HCT116 (cell line): ENCODE measurements at regions not wholly inside any gene's neighbourhood (a gene's known extent, or its start where the extent isn't known, plus 50 kb on each side); places are given as distances from the start of the nearest gene placed in this dataset.

Experiments
- CBX3 ChIP-seq: IDR thresholded peaks from 2 replicates; pipeline ENCODE4 v1.6.1; 2012; ENCODE audit warnings: low read depth
- CEBPB ChIP-seq: IDR thresholded peaks from 2 replicates; pipeline ENCODE4 v1.6.1; 2012; ENCODE audit warnings: low read depth
- EZH2 ChIP-seq: fragments of 200-600 bp; sonication (generic); IDR thresholded peaks from 2 replicates; pipeline ENCODE4 v1.6.1; 2017; ENCODE audit warnings: antibody characterized with exemption, mixed run types
- POLR2A ChIP-seq: IDR thresholded peaks from 2 replicates; pipeline ENCODE4 v1.7.0; 2011; ENCODE audit warnings: borderline replicate concordance; ENCODE audit not compliant: insufficient read depth, insufficient read length; ENCODE audit errors: extremely low read depth
- SIN3A ChIP-seq: IDR thresholded peaks from 2 replicates; pipeline ENCODE4 v1.6.1; 2012; ENCODE audit warnings: low read depth
- SRF ChIP-seq: IDR thresholded peaks from 2 replicates; pipeline ENCODE4 v1.6.1; 2012; ENCODE audit warnings: low read depth
- TCF7L2 ChIP-seq: IDR thresholded peaks from 2 replicates; pipeline ENCODE4 v1.7.0; 2011; ENCODE audit warnings: borderline replicate concordance, inconsistent platforms; ENCODE audit not compliant: insufficient read depth, insufficient read length; ENCODE audit errors: extremely low read depth
- YY1 ChIP-seq: IDR thresholded peaks from 2 replicates; pipeline ENCODE4 v1.6.1; 2011; ENCODE audit warnings: low read length, low read depth, moderate library complexity, mild to moderate bottlenecking; ENCODE audit not compliant: insufficient replicate concordance; ENCODE audit errors: extremely low read depth
- ZFX ChIP-seq: fragments of 450-650 bp; IDR thresholded peaks from 2 replicates; pipeline ENCODE4 v1.6.1; 2017
- TF ChIP-seq, protein P1 (sequence below), 3 experiments: fragments of 200-600 bp in 1 of 3; sonication (generic) in 1 of 3; IDR thresholded peaks in 2 of 3; conservative IDR thresholded peaks in 1 of 3; 2 replicates each; pipeline ENCODE4 v1.5.1; 2012 to 2017; ENCODE audit warnings: low read depth in 2 of 3, low read length in 2 of 3, antibody characterized with exemption in 1 of 3, borderline replicate concordance in 1 of 3, control low read depth in 1 of 3, mild to moderate bottlenecking in 1 of 3, mixed read lengths in 1 of 3, mixed run types in 1 of 3, moderate library complexity in 1 of 3; ENCODE audit not compliant: insufficient read depth in 1 of 3
- TF ChIP-seq, protein P2 (sequence below): IDR thresholded peaks from 2 replicates; pipeline ENCODE4 v1.6.1; 2012
- TF ChIP-seq, protein P3 (sequence below): IDR thresholded peaks from 2 replicates; pipeline ENCODE4 v1.6.1; 2012; ENCODE audit warnings: low read depth

DNA sequence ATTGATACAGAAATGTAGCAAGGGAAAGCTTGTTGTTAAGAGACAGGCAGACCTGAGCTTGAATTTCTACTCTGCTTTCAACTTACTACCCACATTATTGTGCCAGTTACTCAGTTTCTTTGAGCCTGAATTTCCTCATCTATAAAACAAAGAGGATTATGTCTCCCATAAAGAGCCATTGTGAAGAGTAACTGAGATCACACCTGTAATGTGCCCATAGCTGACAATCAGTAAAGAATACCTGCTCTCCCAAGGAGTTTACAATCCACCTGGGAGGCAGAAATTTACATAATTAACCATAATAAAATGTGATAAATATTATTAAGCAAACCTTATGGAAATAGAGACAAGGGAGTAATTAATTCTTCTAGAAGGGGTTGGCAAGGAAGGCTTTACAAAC lies 204.9 kb downstream of the EPM2A start:
- no peak for TF ChIP-seq CBX3
- no peak for TF ChIP-seq EZH2
- TF ChIP-seq SIN3A, result no peak
- TF ChIP-seq, protein P1, sequence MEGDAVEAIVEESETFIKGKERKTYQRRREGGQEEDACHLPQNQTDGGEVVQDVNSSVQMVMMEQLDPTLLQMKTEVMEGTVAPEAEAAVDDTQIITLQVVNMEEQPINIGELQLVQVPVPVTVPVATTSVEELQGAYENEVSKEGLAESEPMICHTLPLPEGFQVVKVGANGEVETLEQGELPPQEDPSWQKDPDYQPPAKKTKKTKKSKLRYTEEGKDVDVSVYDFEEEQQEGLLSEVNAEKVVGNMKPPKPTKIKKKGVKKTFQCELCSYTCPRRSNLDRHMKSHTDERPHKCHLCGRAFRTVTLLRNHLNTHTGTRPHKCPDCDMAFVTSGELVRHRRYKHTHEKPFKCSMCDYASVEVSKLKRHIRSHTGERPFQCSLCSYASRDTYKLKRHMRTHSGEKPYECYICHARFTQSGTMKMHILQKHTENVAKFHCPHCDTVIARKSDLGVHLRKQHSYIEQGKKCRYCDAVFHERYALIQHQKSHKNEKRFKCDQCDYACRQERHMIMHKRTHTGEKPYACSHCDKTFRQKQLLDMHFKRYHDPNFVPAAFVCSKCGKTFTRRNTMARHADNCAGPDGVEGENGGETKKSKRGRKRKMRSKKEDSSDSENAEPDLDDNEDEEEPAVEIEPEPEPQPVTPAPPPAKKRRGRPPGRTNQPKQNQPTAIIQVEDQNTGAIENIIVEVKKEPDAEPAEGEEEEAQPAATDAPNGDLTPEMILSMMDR (IDR thresholded peaks at IDR 0.05 in 2 of 3, conservative IDR thresholded peaks at IDR 0.05 in 1 of 3; ENCODE audit: borderline replicate concordance in 1 of 3, insufficient read depth in 1 of 3, low read depth in 2 of 3, low read length in 2 of 3), result no peak
- no peak for TF ChIP-seq POLR2A
- TF ChIP-seq, protein P2, sequence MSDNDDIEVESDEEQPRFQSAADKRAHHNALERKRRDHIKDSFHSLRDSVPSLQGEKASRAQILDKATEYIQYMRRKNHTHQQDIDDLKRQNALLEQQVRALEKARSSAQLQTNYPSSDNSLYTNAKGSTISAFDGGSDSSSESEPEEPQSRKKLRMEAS, result no peak
- TF ChIP-seq, protein P3, sequence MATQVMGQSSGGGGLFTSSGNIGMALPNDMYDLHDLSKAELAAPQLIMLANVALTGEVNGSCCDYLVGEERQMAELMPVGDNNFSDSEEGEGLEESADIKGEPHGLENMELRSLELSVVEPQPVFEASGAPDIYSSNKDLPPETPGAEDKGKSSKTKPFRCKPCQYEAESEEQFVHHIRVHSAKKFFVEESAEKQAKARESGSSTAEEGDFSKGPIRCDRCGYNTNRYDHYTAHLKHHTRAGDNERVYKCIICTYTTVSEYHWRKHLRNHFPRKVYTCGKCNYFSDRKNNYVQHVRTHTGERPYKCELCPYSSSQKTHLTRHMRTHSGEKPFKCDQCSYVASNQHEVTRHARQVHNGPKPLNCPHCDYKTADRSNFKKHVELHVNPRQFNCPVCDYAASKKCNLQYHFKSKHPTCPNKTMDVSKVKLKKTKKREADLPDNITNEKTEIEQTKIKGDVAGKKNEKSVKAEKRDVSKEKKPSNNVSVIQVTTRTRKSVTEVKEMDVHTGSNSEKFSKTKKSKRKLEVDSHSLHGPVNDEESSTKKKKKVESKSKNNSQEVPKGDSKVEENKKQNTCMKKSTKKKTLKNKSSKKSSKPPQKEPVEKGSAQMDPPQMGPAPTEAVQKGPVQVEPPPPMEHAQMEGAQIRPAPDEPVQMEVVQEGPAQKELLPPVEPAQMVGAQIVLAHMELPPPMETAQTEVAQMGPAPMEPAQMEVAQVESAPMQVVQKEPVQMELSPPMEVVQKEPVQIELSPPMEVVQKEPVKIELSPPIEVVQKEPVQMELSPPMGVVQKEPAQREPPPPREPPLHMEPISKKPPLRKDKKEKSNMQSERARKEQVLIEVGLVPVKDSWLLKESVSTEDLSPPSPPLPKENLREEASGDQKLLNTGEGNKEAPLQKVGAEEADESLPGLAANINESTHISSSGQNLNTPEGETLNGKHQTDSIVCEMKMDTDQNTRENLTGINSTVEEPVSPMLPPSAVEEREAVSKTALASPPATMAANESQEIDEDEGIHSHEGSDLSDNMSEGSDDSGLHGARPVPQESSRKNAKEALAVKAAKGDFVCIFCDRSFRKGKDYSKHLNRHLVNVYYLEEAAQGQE, result no peak
- no peak for TF ChIP-seq ZFX
- TF ChIP-seq TCF7L2, result no peak
- no peak for TF ChIP-seq CEBPB
- no peak for TF ChIP-seq YY1
- TF ChIP-seq SRF, result no peak
